Testis (tissue), 2 donors: ENCODE measurements at regions not wholly inside any gene's neighbourhood (a gene's known extent, or its start where the extent isn't known, plus 50 kb on each side); places are given as distances from the start of the nearest gene placed in this dataset.

Experiments used
- POLR2A ChIP-seq: fragments of 450-650 bp; IDR thresholded peaks from one replicate; pipeline ENCODE4 v1.6.1; 2017; ENCODE audit warnings: antibody characterized with exemption, mild to moderate bottlenecking, moderate library complexity
- TF ChIP-seq, protein P1 (sequence below), 3 experiments: fragments of 450-650 bp in 2 of 3; fragments of 200-600 bp in 1 of 3; sonication (generic) in 1 of 3; IDR thresholded peaks; one replicate each; pipeline ENCODE4 v1.5.1; 2016 to 2019; ENCODE audit warnings: antibody characterized with exemption in 3 of 3, mild to moderate bottlenecking in 2 of 3, moderate library complexity in 1 of 3

- TF ChIP-seq, protein P1, sequence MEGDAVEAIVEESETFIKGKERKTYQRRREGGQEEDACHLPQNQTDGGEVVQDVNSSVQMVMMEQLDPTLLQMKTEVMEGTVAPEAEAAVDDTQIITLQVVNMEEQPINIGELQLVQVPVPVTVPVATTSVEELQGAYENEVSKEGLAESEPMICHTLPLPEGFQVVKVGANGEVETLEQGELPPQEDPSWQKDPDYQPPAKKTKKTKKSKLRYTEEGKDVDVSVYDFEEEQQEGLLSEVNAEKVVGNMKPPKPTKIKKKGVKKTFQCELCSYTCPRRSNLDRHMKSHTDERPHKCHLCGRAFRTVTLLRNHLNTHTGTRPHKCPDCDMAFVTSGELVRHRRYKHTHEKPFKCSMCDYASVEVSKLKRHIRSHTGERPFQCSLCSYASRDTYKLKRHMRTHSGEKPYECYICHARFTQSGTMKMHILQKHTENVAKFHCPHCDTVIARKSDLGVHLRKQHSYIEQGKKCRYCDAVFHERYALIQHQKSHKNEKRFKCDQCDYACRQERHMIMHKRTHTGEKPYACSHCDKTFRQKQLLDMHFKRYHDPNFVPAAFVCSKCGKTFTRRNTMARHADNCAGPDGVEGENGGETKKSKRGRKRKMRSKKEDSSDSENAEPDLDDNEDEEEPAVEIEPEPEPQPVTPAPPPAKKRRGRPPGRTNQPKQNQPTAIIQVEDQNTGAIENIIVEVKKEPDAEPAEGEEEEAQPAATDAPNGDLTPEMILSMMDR (IDR thresholded peaks at IDR 0.05) = no peak
- no peak for TF ChIP-seq POLR2A
Observed at GRCh38 chr5:53376853-53377252, 103.6 kb upstream of the FST start.
